GM12865 (cell line): ENCODE measurements at regions not wholly inside any gene's neighbourhood (a gene's known extent, or its start where the extent isn't known, plus 50 kb on each side); places are given as distances from the start of the nearest gene placed in this dataset.

Experiments used
- DNase-seq: peaks from one replicate; pipeline ENCODE4 v3.0.0; 2010; ENCODE audit warnings: low read depth
- H3K4me3 ChIP-seq: 2 replicates; pipeline ENCODE4 v1.5.1; 2011; ENCODE audit warnings: mild to moderate bottlenecking, low read depth, low read length, control low read depth
- TF ChIP-seq, protein P1 (sequence below): IDR thresholded peaks from 2 replicates; pipeline ENCODE4 v1.5.1; 2011; ENCODE audit warnings: low read length, control low read depth, low read depth, inconsistent platforms; ENCODE audit not compliant: insufficient read depth; ENCODE audit errors: missing control alignments

DNA sequence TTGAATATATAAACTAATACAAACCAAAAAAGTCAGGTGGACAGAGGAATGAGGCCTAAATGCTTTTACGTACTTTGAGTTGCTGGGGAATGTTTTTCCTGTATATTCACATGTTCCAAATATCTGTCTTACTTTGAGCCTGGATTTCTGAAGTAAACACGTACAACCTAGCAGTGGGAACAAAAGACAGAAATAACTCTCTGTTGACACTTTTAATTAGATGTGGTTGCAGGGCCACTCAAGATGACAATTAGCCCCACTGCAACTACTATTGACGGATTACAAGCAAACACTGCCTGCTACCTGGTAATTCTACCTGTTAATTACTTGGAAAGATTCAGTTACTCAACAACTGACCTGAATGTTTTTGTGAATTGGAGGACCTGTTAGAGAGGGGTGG lies 196.9 kb downstream of the TTLL7 start:
- no peak for DNase-seq
- H3K4me3 ChIP-seq: no peak overlapping the region
- TF ChIP-seq, protein P1, sequence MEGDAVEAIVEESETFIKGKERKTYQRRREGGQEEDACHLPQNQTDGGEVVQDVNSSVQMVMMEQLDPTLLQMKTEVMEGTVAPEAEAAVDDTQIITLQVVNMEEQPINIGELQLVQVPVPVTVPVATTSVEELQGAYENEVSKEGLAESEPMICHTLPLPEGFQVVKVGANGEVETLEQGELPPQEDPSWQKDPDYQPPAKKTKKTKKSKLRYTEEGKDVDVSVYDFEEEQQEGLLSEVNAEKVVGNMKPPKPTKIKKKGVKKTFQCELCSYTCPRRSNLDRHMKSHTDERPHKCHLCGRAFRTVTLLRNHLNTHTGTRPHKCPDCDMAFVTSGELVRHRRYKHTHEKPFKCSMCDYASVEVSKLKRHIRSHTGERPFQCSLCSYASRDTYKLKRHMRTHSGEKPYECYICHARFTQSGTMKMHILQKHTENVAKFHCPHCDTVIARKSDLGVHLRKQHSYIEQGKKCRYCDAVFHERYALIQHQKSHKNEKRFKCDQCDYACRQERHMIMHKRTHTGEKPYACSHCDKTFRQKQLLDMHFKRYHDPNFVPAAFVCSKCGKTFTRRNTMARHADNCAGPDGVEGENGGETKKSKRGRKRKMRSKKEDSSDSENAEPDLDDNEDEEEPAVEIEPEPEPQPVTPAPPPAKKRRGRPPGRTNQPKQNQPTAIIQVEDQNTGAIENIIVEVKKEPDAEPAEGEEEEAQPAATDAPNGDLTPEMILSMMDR: no peak

DNA sequence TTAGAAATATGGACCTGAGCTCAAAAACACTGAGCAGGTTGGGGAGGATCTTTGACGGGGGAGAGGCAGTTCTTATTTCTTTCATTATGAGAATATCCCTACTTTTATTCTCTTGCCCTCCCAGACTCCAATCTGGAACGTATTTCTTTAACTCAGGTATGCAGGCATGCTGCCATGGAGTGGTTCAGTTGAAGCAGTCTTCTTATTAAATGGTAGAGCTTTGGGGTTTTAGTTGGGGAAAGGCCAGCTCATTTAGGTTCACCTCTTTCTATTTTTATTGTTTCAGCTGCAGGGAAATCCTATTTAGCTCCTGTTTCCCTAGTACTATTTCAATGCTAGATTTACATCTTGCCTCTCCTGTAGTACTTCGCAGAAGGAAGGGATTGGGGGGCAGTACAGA lies 198.9 kb downstream of the TTLL7 start:
- DNase-seq: no peak
- no peak overlapping the region for H3K4me3 ChIP-seq
- TF ChIP-seq, protein P1: no peak

DNA sequence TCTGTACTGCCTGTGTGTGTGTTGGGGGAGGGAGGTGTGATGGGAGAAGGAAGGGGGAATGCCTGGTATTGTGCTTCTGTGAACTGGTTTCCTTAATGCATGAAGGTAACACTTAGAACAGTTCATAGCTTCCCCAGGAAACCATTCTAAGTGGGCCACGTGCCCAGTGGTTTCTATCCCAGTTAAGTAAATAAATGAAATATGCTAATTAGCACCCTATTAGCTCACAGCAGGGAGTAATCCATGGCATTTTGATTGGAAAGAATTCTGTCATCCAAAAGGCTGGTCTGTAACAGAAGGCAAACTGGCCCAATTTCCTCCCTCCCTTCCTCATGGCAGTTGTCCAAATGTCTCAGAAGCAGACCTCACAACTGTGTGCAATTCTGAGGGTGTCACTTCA lies 199.3 kb downstream of the TTLL7 start:
- TF ChIP-seq, protein P1: no peak
- no peak for DNase-seq
- no peak overlapping the region for H3K4me3 ChIP-seq

DNA sequence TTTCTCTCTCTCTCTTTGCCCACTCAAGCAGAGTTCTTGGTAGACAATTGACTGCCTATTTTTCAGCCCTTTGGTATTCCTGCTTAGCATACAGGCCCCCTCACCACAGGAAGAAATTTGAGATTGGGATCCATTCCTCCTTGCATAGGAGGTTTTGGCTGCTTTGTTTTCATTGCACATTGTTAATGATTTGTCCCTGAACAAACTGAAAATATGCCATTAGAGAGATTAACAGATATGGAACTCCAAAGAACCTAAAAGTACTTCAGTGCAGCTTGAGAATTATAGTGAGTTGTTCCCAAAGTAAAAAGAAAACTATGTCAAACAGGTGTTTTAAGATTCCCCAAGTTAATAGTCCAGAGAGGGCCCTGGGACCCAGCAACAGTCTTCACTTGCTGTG lies 200.0 kb downstream of the TTLL7 start:
- H3K4me3 ChIP-seq: no peak overlapping the region
- DNase-seq: no peak
- TF ChIP-seq, protein P1: no peak

DNA sequence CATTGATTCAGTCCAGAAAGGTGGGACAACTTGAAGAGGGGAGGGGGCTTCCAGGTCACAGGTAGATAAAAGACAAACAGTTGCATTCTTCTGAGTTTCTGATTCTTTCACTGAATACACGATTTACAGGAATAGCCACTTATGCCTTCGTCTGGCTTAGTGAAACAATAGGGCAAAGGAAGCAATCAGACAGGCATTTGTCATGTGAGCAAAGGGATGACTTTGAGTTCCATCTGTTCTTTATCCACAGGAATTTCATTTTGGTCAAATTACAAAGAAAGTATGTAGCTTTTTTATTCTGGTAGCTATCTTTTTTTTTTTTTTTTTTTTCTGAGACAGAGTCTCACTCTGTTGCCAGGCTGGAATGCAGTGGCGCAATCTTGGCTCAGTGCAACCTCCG lies 202.5 kb downstream of the TTLL7 start:
- no peak overlapping the region for H3K4me3 ChIP-seq
- no peak for DNase-seq
- TF ChIP-seq, protein P1: no peak

DNA sequence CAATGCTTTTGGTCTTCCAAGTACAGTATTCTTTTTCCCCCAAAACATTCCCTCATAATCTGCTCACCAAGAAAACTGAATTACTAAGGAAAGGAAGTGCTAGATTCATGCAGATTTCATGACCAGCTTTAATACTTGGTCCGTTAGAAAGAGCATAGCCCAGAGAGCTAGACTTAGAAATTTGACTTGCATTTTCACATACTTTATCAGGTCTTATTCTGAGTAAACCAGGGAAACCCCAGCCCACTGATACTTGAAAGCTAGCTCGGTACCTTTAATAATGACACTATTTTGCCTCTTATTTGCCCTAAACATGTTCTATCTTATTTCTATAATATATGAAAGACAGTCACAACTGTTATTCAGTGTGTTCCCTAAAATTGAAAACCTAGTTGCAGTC lies 204.5 kb downstream of the TTLL7 start:
- peak; percentile 63 for DNase-seq
- no peak overlapping the region for H3K4me3 ChIP-seq
- TF ChIP-seq, protein P1: no peak

DNA sequence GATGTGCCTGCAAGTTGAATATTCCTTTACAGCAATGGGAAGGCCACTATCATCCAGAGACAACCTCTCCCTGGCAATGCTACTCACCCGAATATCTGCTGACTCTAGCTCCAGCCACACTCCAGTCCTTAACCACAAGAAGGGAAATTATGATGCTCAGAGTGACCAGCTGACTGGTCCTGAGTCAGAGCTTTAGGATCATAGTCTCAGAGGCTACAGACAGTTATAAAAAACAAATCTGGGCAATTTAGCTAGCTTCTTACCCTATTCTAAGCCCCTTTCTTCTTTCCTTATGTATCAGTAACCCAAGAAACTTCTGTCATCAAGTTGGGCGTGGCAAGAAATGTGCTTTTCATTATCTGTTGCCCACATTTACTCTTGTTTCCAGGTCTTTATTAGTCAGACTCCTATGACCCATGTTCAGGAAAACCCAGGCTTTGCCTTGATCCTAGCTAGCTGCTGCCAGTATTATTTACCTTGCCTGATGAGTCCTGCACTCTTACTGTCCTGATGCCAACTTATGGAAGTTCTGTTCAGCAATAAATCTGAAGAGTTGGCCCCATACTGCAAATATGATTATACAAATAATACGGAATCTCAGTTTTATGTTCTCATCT lies 207.0 kb downstream of the TTLL7 start:
- TF ChIP-seq, protein P1: no peak
- H3K4me3 ChIP-seq: no peak overlapping the region
- no peak for DNase-seq
